ENCODE measurements at regions not wholly inside any gene's neighbourhood (a gene's known extent, or its start where the extent isn't known, plus 50 kb on each side); places are given as distances from the start of the nearest gene placed in this dataset.

DNA sequence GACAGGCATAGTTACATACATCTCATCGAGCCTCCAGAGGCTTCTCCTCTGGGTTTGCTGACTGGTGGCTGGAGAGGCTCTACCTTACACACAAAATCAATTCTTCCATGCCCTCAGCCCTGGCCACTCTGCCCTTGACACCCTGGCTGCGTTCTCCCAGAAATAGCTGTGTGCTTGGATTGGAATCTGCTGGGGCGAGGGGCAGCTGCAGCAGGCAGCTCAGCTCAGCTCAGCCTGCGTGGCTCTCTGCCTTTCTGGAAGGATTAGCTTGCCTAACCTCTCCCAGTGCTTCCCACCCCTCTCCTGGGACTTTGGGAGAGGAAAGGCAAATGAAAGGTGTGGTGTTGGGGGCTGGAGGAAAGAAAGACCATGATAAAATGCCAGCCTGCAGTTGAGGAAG, 216.1 kb downstream of the ENGASE start:
- H3K4me3 ChIP-seq (ENCODE audit: low read length in 3 of 3): no peak overlapping the region

GRCh38 chr17:79288950-79289349, 214.3 kb downstream of the ENGASE start:
- H3K9ac ChIP-seq (ENCODE audit: low read depth in 1 of 3, low read length in 3 of 3): no peak overlapping the region
- no peaks in the 10 kb centered on the region for H3K9me3 ChIP-seq (ENCODE audit: control insufficient read depth in 3 of 3, low read length in 3 of 3)
- H3K27ac ChIP-seq (ENCODE audit: low read depth, low read length): no peak overlapping the region
- no peaks in the 10 kb centered on the region for H3K4me1 ChIP-seq (ENCODE audit: control insufficient read depth in 3 of 3, insufficient read depth in 3 of 3, low read length in 3 of 3)
- H3K27me3 ChIP-seq (ENCODE audit: control insufficient read depth in 3 of 3, insufficient read depth in 3 of 3, low read length in 3 of 3): peaks cover 44 to 74% (median 74%) of the 10 kb centered on the region in 3 donors
- H3K36me3 ChIP-seq (ENCODE audit: control insufficient read depth in 3 of 3, insufficient read depth in 3 of 3, low read length in 3 of 3): no peaks in the 10 kb centered on the region
- H3K4me3 ChIP-seq (ENCODE audit: low read length in 3 of 3): no peak overlapping the region

More for the DNA sequence above, 216.1 kb downstream of the ENGASE start:
- Histone ChIP-seq H3K4me1 (ENCODE audit: control insufficient read depth in 3 of 3, insufficient read depth in 3 of 3, low read length in 3 of 3) (no peaks in the 10 kb centered on the region), H3K9ac (ENCODE audit: low read depth in 1 of 3, low read length in 3 of 3) (no peak overlapping the region), H3K36me3 (ENCODE audit: control insufficient read depth in 3 of 3, insufficient read depth in 3 of 3, low read length in 3 of 3) (no peaks in the 10 kb centered on the region), H3K27ac (ENCODE audit: low read depth, low read length) (no peak overlapping the region), H3K27me3 (ENCODE audit: control insufficient read depth in 3 of 3, insufficient read depth in 3 of 3, low read length in 3 of 3) (peaks cover 38 to 68% (median 65%) of the 10 kb centered on the region in 3 donors), H3K9me3 (ENCODE audit: control insufficient read depth in 3 of 3, low read length in 3 of 3) (no peaks in the 10 kb centered on the region)

DNA sequence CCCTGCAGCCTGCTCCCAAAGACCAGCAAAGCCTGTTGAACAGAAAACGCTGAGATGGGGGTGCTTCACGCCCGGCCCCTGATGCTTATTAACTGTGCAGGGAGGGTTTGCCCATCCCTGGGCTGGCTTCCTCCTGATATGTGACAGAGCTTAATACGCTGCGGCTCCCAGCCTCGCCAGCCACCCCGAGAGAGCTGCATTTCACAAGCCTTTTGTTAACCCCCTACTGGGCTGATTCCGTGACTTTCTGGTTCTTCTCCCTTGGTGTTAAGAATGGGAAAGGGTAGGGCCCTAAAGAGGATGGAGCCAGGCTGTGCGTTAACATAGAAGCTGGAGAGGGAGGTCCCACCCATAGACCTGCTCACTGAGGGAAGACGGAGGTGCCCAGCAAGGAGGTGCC, 211.8 kb downstream of the ENGASE start:
- H3K27ac ChIP-seq (ENCODE audit: low read depth, low read length): no peak overlapping the region
- H3K4me1 ChIP-seq (ENCODE audit: control insufficient read depth in 3 of 3, insufficient read depth in 3 of 3, low read length in 3 of 3): peaks cover 0 to 3% (median 1%) of the 10 kb centered on the region in 3 donors
- H3K36me3 ChIP-seq (ENCODE audit: control insufficient read depth in 3 of 3, insufficient read depth in 3 of 3, low read length in 3 of 3): no peaks in the 10 kb centered on the region
- no peak overlapping the region for H3K4me3 ChIP-seq (ENCODE audit: low read length in 3 of 3)
- no peaks in the 10 kb centered on the region for H3K9me3 ChIP-seq (ENCODE audit: control insufficient read depth in 3 of 3, low read length in 3 of 3)
- peaks cover 52 to 76% (median 73%) of the 10 kb centered on the region in 3 donors for H3K27me3 ChIP-seq (ENCODE audit: control insufficient read depth in 3 of 3, insufficient read depth in 3 of 3, low read length in 3 of 3)
- no peak overlapping the region for H3K9ac ChIP-seq (ENCODE audit: low read depth in 1 of 3, low read length in 3 of 3)

DNA sequence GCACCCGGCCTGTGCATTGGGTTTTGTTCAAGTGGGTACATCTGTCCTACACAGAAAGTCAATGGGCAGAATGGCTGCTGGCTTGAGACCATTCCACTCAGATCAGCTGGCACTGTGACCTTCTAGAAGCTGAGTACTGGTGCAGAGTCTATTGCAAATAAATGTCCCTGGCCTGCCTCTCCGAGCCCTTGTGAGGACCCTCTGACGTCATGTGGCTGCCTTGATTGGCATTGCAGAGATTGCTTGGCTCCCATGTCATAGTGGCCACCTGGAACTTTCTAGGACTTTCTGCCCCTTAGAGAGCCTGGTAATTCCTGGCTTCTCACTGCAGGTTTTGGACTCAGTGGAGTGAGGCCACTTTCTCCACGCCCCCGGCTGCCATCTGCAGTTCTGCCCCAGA, 211.3 kb downstream of the ENGASE start:
- Histone ChIP-seq H3K9me3 (ENCODE audit: control insufficient read depth in 3 of 3, low read length in 3 of 3) (no peaks in the 10 kb centered on the region), H3K9ac (ENCODE audit: low read depth in 1 of 3, low read length in 3 of 3) (no peak overlapping the region), H3K36me3 (ENCODE audit: control insufficient read depth in 3 of 3, insufficient read depth in 3 of 3, low read length in 3 of 3) (no peaks in the 10 kb centered on the region), H3K27me3 (ENCODE audit: control insufficient read depth in 3 of 3, insufficient read depth in 3 of 3, low read length in 3 of 3) (peaks cover 47 to 71% (median 70%) of the 10 kb centered on the region in 3 donors), H3K4me1 (ENCODE audit: control insufficient read depth in 3 of 3, insufficient read depth in 3 of 3, low read length in 3 of 3) (peaks cover 4 to 7% (median 6%) of the 10 kb centered on the region in 3 donors), H3K4me3 (ENCODE audit: low read length in 3 of 3) (no peak overlapping the region), H3K27ac (ENCODE audit: low read depth, low read length) (no peak overlapping the region)

- H3K9me3 ChIP-seq (ENCODE audit: control insufficient read depth in 3 of 3, low read length in 3 of 3): no peaks in the 10 kb centered on the region
- H3K9ac ChIP-seq (ENCODE audit: low read depth in 1 of 3, low read length in 3 of 3): no peak overlapping the region
- no peak overlapping the region for H3K27ac ChIP-seq (ENCODE audit: low read depth, low read length)
- H3K36me3 ChIP-seq (ENCODE audit: control insufficient read depth in 3 of 3, insufficient read depth in 3 of 3, low read length in 3 of 3): no peaks in the 10 kb centered on the region
- H3K27me3 ChIP-seq (ENCODE audit: control insufficient read depth in 3 of 3, insufficient read depth in 3 of 3, low read length in 3 of 3): peaks cover 42 to 45% (median 44%) of the 10 kb centered on the region in 3 donors
- H3K4me1 ChIP-seq (ENCODE audit: control insufficient read depth in 3 of 3, insufficient read depth in 3 of 3, low read length in 3 of 3): peaks cover 13 to 22% (median 21%) of the 10 kb centered on the region in 3 donors
- H3K4me3 ChIP-seq (ENCODE audit: low read length in 3 of 3): no peak overlapping the region
Measured at GRCh38 chr17:79282294-79282693, 207.7 kb downstream of the ENGASE start.

GRCh38 chr17:79281803-79282202, 207.2 kb downstream of the ENGASE start:
- H3K36me3 ChIP-seq (ENCODE audit: control insufficient read depth in 3 of 3, insufficient read depth in 3 of 3, low read length in 3 of 3): no peaks in the 10 kb centered on the region
- no peaks in the 10 kb centered on the region for H3K9me3 ChIP-seq (ENCODE audit: control insufficient read depth in 3 of 3, low read length in 3 of 3)
- H3K27me3 ChIP-seq (ENCODE audit: control insufficient read depth in 3 of 3, insufficient read depth in 3 of 3, low read length in 3 of 3): peaks cover 40 to 43% (median 40%) of the 10 kb centered on the region in 3 donors

DNA sequence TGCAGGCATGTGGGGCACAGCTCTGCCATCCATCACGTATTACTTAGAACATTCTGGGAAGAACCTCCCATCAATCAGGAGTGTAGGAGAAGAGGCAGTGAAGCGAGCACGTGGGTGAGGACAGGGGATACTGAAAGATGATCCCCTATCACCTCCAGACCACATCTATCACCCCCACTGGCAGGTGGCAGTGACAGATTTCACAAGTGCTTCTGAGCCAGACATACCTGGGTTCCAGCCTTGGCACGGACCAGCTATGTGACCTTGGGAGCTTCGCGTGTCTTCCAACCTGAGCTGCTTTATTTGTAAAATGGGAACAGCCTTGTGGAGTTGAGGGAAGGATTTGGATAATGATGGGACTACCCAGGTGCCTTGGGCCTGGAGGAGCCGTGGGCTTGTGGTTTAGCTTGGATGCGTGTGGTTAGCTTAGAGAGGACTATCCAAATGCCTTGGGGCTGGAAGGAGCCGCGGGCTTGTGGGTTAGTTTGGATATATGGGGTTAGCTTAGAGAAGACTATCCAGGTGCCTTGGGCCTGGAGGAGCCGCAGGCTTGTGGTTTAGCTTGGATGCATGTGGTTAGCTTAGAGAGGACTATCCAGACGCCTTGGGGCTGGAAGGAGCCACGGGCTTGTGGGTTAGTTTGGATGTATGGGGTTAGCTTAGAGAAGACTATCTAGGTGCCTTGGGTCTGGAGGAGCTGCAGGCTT, 206.4 kb downstream of the ENGASE start:
- Histone ChIP-seq H3K4me1 (ENCODE audit: control insufficient read depth in 3 of 3, insufficient read depth in 3 of 3, low read length in 3 of 3) (peaks cover 13 to 22% (median 21%) of the 10 kb centered on the region in 3 donors), H3K36me3 (ENCODE audit: control insufficient read depth in 3 of 3, insufficient read depth in 3 of 3, low read length in 3 of 3) (no peaks in the 10 kb centered on the region), H3K27me3 (ENCODE audit: control insufficient read depth in 3 of 3, insufficient read depth in 3 of 3, low read length in 3 of 3) (peaks cover 33 to 40% (median 35%) of the 10 kb centered on the region in 3 donors), H3K27ac (ENCODE audit: low read depth, low read length) (no peak overlapping the region), H3K9me3 (ENCODE audit: control insufficient read depth in 3 of 3, low read length in 3 of 3) (no peaks in the 10 kb centered on the region), H3K4me3 (ENCODE audit: low read length in 3 of 3) (no peak overlapping the region), H3K9ac (ENCODE audit: low read depth in 1 of 3, low read length in 3 of 3) (no peak overlapping the region)

More at GRCh38 chr17:79281803-79282202, 207.2 kb downstream of the ENGASE start:
- Histone ChIP-seq H3K9ac (ENCODE audit: low read depth in 1 of 3, low read length in 3 of 3) (no peak overlapping the region), H3K4me3 (ENCODE audit: low read length in 3 of 3) (no peak overlapping the region), H3K27ac (ENCODE audit: low read depth, low read length) (no peak overlapping the region), H3K4me1 (ENCODE audit: control insufficient read depth in 3 of 3, insufficient read depth in 3 of 3, low read length in 3 of 3) (peaks cover 13 to 22% (median 21%) of the 10 kb centered on the region in 3 donors)

- no peak overlapping the region for H3K27ac ChIP-seq (ENCODE audit: low read depth, low read length)
- H3K4me3 ChIP-seq (ENCODE audit: low read length in 3 of 3): no peak overlapping the region
- H3K36me3 ChIP-seq (ENCODE audit: control insufficient read depth in 3 of 3, insufficient read depth in 3 of 3, low read length in 3 of 3): no peaks in the 10 kb centered on the region
- peaks cover 13 to 22% (median 21%) of the 10 kb centered on the region in 3 donors for H3K4me1 ChIP-seq (ENCODE audit: control insufficient read depth in 3 of 3, insufficient read depth in 3 of 3, low read length in 3 of 3)
- H3K27me3 ChIP-seq (ENCODE audit: control insufficient read depth in 3 of 3, insufficient read depth in 3 of 3, low read length in 3 of 3): peaks cover 32 to 44% (median 35%) of the 10 kb centered on the region in 3 donors
- no peak overlapping the region for H3K9ac ChIP-seq (ENCODE audit: low read depth in 1 of 3, low read length in 3 of 3)
- H3K9me3 ChIP-seq (ENCODE audit: control insufficient read depth in 3 of 3, low read length in 3 of 3): no peaks in the 10 kb centered on the region
Measured at GRCh38 chr17:79280010-79280409, 205.4 kb downstream of the ENGASE start.

DNA sequence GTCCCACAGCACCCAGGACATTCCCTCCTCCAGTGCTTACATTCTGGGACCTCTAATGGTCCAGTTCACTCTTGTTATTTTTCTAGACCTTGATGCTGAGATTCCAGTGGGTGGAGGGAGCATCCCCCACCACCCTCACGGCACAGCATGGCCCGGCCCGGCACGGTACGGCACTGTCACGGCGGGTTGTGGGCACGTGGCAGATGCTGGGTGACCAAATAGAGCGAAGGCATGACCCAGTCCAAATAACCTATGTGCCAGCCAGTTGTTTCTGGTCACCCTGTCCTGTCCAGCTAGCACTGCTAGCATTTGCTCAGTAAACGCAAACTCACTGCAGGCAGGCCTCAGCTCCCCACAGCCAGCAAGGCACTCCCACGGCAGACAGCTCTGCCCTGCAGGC, 204.7 kb downstream of the ENGASE start:
- Histone ChIP-seq H3K9me3 (ENCODE audit: control insufficient read depth in 3 of 3, low read length in 3 of 3) (no peaks in the 10 kb centered on the region), H3K9ac (ENCODE audit: low read depth in 1 of 3, low read length in 3 of 3) (no peak overlapping the region), H3K36me3 (ENCODE audit: control insufficient read depth in 3 of 3, insufficient read depth in 3 of 3, low read length in 3 of 3) (no peaks in the 10 kb centered on the region), H3K4me3 (ENCODE audit: low read length in 3 of 3) (no peak overlapping the region), H3K4me1 (ENCODE audit: control insufficient read depth in 3 of 3, insufficient read depth in 3 of 3, low read length in 3 of 3) (peaks cover 13 to 22% (median 21%) of the 10 kb centered on the region in 3 donors), H3K27me3 (ENCODE audit: control insufficient read depth in 3 of 3, insufficient read depth in 3 of 3, low read length in 3 of 3) (peaks cover 26 to 43% (median 32%) of the 10 kb centered on the region in 3 donors), H3K27ac (ENCODE audit: low read depth, low read length) (no peak overlapping the region)

DNA sequence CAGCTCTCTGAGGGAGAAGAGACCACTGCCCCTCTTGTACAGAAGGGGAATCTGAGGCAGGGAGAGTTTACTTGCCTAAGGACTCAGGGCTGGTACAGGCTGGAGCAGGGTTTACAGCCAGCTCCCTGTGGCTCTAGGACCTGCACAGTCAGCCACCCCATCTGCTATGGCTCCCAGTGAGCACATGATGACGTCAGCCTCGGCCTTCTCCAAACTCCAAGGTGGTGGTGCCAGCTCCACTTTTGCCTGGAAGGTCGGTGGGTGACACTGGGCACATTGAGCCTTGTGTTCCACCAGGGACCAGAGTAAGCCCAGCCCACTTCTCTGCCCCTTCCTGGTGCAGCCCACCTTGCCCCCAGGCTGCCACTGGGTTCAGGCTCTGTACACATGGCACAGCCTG, 202.2 kb downstream of the ENGASE start:
- peaks cover 36 to 57% (median 45%) of the 10 kb centered on the region in 3 donors for H3K27me3 ChIP-seq (ENCODE audit: control insufficient read depth in 3 of 3, insufficient read depth in 3 of 3, low read length in 3 of 3)
- H3K4me3 ChIP-seq (ENCODE audit: low read length in 3 of 3): no peak overlapping the region
- no peaks in the 10 kb centered on the region for H3K9me3 ChIP-seq (ENCODE audit: control insufficient read depth in 3 of 3, low read length in 3 of 3)
- H3K4me1 ChIP-seq (ENCODE audit: control insufficient read depth in 3 of 3, insufficient read depth in 3 of 3, low read length in 3 of 3): peaks cover 13 to 22% (median 21%) of the 10 kb centered on the region in 3 donors
- H3K27ac ChIP-seq (ENCODE audit: low read depth, low read length): no peak overlapping the region
- no peaks in the 10 kb centered on the region for H3K36me3 ChIP-seq (ENCODE audit: control insufficient read depth in 3 of 3, insufficient read depth in 3 of 3, low read length in 3 of 3)
- no peak overlapping the region for H3K9ac ChIP-seq (ENCODE audit: low read depth in 1 of 3, low read length in 3 of 3)

Data from skeletal muscle tissue (tissue), 3 donors.